ENCODE measurements at regions not wholly inside any gene's neighbourhood (a gene's known extent, or its start where the extent isn't known, plus 50 kb on each side); places are given as distances from the start of the nearest gene placed in this dataset.

DNA sequence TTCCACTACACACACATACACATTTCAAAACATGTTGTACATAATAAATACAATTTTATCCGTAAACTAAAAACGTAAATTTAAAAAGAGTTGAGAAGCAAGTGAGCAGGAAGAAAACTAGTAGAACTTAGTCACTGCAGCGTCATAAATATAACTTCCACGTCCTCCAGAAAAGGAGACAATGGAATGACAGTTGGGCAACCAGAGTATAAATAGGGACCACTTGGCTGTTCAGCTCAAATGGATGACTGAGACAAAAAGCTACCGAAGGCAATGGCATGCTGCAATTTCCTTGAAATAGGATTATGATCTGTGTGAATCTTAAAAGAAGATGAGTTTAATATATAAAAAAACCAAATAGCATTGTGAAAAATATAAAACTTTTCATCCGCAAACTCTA, 438.5 kb upstream of the RGMB start:
- TF ChIP-seq CTCF (IDR thresholded peaks at IDR 0.05) (no peak), JAZF1 (CRISPR knock-in tag; IDR thresholded peaks at IDR 0.05) (no peak), ZNF263 (CRISPR knock-in tag; IDR thresholded peaks at IDR 0.05; ENCODE audit: low read depth) (no peak), ZBTB21 (CRISPR knock-in tag; IDR thresholded peaks at IDR 0.05; ENCODE audit: borderline replicate concordance) (no peak), TP53 (CRISPR knock-in tag; IDR thresholded peaks at IDR 0.05) (no peak), FOXJ3 (CRISPR knock-in tag; IDR thresholded peaks at IDR 0.05; ENCODE audit: borderline replicate concordance) (no peak)
- TF ChIP-seq, protein P1, sequence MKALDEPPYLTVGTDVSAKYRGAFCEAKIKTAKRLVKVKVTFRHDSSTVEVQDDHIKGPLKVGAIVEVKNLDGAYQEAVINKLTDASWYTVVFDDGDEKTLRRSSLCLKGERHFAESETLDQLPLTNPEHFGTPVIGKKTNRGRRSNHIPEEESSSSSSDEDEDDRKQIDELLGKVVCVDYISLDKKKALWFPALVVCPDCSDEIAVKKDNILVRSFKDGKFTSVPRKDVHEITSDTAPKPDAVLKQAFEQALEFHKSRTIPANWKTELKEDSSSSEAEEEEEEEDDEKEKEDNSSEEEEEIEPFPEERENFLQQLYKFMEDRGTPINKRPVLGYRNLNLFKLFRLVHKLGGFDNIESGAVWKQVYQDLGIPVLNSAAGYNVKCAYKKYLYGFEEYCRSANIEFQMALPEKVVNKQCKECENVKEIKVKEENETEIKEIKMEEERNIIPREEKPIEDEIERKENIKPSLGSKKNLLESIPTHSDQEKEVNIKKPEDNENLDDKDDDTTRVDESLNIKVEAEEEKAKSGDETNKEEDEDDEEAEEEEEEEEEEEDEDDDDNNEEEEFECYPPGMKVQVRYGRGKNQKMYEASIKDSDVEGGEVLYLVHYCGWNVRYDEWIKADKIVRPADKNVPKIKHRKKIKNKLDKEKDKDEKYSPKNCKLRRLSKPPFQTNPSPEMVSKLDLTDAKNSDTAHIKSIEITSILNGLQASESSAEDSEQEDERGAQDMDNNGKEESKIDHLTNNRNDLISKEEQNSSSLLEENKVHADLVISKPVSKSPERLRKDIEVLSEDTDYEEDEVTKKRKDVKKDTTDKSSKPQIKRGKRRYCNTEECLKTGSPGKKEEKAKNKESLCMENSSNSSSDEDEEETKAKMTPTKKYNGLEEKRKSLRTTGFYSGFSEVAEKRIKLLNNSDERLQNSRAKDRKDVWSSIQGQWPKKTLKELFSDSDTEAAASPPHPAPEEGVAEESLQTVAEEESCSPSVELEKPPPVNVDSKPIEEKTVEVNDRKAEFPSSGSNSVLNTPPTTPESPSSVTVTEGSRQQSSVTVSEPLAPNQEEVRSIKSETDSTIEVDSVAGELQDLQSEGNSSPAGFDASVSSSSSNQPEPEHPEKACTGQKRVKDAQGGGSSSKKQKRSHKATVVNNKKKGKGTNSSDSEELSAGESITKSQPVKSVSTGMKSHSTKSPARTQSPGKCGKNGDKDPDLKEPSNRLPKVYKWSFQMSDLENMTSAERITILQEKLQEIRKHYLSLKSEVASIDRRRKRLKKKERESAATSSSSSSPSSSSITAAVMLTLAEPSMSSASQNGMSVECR (CRISPR knock-in tag; IDR thresholded peaks at IDR 0.05; ENCODE audit: borderline replicate concordance): no peak
- TF ChIP-seq, protein P2, sequence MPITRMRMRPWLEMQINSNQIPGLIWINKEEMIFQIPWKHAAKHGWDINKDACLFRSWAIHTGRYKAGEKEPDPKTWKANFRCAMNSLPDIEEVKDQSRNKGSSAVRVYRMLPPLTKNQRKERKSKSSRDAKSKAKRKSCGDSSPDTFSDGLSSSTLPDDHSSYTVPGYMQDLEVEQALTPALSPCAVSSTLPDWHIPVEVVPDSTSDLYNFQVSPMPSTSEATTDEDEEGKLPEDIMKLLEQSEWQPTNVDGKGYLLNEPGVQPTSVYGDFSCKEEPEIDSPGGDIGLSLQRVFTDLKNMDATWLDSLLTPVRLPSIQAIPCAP (CRISPR knock-in tag; IDR thresholded peaks at IDR 0.05): no peak

All from WTC11 (cell line).